HK-2 (cell line): ENCODE measurements at regions not wholly inside any gene's neighbourhood (a gene's known extent, or its start where the extent isn't known, plus 50 kb on each side); places are given as distances from the start of the nearest gene placed in this dataset.

Experiments
- DNase-seq: peaks from one replicate; pipeline ENCODE4 v3.0.0-alpha.2; 2018; ENCODE audit not compliant: unreplicated experiment

DNA sequence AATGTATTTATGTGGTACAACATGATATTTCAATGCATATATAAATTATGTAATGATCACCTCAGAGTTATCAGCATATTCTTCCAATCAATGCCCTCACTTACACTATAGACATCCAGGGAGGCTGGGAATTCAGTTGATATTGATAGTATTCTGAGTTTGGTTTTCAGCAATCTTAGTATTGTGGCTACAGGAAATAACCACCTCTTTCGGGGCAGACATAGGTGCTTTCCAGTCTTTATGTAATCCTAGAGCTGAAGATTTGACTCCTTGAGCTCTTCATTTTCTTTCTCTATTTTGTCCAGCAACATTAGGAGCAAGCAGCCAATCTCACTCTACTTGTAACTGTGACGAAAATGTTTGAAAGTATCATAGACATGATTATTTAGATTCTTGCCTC is 712.7 kb upstream of the KIRREL3 start:
- no peak for DNase-seq

GRCh38 chr11:127711748-127712147 is 711.2 kb upstream of the KIRREL3 start:
- no peak for DNase-seq

DNA sequence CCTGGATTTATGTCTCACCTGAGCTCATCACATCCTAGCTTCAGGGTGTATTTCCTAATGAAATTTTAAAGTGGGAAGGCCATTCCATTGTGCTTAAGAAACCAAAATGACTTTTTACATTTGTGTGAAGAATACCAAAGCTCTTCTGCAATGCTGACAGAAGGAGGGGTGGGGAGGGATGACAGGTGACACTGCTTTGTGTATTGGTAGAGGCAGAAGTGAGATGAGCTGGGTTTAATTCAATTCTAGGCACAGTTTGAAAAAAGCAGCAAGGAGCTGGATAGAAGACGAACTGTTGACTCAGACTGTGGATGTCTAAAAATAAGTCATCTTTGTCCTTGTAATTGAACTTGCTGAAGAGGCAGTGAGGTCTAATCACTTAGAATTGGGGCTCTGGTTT is 710.3 kb upstream of the KIRREL3 start:
- no peak for DNase-seq

DNA sequence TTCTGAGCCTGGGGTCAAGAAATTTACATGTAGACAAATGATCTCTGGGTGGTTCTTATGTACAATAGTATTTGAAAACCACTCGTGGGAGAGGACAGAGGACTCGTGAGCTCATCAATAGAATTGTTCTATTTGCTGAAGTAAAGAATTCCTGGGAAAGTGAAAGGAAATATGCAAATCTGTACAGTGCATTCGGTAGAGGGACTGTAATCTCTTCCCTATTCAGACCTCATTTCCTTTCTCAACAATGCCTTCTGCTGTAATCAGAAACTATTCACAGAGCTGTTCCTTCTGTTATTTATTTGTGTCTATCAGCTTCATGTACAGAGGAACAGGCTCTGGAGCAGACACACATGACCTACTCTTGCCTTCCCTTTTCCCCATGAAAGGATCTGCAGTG is 709.4 kb upstream of the KIRREL3 start:
- DNase-seq: no peak

GRCh38 chr11:127693686-127694085 is 693.1 kb upstream of the KIRREL3 start:
- no peak for DNase-seq

GRCh38 chr11:127683321-127683720 is 682.8 kb upstream of the KIRREL3 start:
- no peak for DNase-seq

DNA sequence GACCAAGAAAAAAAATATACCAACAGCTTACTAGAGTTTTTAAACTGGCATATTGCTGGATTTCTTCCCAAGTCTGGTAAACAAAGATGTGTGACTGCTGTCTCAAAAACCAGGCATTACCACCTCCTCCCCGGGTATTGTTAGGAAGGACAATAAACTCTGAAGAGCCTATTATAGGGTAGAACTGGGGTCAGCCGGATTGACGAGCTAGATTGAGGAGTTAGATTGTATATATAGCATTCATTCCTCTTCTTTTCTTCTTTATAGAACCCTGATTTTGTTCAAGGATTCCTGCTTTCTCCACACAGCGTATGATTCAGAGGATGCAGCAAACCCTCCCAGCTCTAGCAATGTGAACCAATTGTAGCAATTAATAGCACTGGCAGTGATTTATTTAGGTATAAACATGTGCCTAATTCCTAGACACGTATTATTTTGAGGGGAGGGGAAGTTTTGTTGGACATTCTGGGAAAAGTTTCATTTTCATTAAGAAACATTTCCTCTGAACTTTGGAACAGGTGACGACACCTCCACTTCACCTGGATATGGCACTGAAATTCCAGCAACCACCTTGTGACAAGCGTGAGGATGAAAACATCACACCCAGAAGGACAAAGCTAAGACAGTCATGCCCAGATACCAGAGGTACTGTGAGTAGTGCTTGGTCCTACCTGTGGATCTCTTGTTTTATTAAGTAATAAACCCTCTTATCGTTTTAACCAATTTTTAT is 679.4 kb upstream of the KIRREL3 start:
- DNase-seq: no peak

DNA sequence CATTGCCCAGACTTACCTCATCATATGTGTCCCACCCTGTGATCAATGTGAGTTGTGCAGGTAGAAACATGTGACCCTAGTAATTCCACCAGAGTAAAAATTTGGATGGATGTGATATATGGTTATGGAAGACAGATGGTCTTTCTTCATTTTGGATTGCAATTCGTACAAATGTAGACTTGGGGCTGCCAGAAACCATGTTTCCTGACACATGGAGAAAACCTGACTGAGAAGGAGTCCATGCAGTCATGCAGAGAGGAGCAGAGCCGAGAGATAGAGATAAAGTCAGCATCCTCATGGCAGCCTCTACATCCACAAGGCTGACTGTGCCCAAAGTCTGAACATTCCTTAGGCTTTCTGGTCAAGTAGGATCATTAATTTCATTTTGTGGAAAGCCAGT is 678.1 kb upstream of the KIRREL3 start:
- no peak for DNase-seq

DNA sequence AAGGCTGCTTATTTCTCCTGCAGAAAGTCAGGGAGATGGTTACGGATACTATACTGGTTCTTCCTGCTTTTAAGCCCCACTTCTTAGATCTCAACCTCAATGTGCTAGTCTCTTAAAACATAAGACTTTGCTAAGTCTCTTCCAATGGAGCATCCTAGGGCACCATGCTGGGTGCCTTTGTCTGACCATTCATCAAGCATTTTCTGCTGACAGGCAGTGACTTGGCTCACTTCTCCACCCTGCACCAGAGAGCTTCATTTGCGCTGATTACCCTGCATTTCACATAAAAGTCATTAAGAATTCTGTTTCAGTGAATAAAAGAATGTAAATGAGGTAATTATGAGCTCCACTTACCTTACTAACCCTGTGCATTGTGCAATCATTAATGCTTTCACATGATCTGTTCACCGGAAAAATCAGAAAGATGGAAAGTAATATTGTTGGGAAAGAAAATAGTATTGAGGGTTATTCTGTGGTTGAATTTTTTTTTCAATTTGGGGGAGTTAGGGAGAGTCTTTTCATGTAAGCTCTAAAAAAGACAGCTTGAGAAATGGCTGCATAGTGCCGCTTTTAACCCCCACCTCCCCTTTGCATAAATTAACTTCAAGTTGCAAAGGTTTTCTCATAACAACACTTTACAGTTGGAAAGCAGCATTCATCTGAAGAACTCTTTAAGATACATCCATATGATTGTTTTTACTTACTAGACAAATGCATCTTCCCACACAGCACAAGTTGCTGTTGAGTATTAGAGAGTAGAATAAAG is 677.3 kb upstream of the KIRREL3 start:
- DNase-seq: no peak

GRCh38 chr11:127675581-127675980 is 675.0 kb upstream of the KIRREL3 start:
- DNase-seq: no peak

GRCh38 chr11:127674754-127675153 is 674.2 kb upstream of the KIRREL3 start:
- no peak for DNase-seq

DNA sequence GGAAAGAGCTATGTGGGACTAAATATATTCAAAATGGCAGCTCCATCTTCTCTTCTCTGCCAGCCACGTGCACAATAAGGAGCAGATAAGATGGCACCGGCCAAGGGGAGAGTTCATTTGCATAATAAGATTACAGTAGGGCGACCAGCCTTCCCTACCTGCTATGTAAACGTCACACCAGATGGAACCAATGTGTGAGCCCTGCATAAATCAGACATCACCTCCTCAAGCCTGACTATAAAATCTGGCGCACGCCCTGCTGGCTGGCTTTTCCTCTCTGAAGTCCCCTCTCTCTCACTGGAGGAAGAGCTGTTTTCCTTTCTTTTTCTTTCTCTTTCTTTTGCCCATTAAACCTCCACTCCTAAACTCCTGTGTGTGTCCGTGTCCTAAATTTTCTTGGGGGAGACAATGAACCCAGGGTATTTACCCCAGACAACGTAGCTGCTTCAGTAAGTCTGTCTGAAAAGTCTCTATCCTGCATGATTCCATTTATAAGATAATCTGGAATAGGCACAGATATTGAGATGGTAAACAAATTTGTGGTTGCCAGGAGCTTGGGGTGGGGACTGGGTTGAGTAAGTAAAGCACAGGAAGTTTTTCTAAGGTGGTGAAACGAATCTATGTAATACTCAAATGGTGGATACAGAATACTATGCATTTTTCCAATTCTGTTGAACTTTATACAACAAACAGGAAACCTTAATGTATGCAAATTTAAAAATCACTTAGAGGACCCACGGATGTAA is 670.0 kb upstream of the KIRREL3 start:
- DNase-seq: no peak

DNA sequence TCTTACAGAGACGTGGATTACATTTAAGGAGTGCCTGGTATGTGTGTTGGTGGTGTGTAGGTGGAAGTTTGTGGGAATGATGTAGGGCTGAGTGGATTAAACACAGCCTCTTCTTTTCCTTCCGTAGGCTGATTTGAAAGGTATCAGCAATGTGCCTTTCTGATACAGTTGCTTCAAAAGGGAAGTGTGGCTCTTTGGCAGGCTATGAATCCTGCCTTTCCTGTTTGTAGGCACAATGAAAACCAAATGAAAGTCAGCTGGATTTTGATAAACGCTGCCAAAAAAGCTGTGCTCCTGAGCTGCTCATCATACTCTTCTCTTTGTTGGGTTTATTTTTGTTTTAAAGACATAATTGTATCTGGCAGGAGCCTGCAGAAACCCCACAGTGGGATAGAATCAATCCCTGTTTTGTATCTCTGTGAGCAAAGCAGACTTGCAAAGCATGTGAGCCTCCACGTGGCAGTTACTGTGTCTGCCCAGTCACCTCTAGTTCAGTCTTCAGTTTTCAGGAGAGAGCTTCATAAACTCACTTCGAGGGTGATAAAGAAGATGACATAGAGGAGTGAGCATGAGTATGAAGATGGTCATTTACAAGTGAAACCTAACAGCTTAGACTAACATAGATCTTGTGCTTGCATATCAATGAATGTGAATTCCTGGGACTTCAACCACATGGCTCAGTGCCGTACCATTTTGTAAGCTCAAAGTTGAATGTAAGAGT is 655.7 kb upstream of the KIRREL3 start:
- DNase-seq: no peak

GRCh38 chr11:127653076-127653475 is 652.5 kb upstream of the KIRREL3 start:
- no peak for DNase-seq

DNA sequence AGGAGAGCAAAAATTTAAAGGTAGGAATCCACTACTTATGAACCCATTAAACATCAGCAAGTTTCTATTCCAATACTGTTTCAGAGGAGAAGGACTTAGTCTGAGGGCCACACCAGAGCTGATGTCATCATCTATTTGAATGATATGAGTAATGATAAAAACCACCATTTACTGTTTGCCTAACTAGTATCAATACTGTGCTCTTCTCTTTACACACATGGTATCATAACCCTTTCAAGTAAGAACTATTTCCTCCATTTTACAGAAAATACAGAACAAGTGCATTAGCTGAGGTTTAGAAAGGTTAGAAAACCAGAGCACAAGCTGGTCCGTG is 651.3 kb upstream of the KIRREL3 start:
- no peak for DNase-seq

GRCh38 chr11:127651175-127651887 is 650.8 kb upstream of the KIRREL3 start:
- DNase-seq: no peak

GRCh38 chr11:127649958-127650357 is 649.4 kb upstream of the KIRREL3 start:
- no peak for DNase-seq

DNA sequence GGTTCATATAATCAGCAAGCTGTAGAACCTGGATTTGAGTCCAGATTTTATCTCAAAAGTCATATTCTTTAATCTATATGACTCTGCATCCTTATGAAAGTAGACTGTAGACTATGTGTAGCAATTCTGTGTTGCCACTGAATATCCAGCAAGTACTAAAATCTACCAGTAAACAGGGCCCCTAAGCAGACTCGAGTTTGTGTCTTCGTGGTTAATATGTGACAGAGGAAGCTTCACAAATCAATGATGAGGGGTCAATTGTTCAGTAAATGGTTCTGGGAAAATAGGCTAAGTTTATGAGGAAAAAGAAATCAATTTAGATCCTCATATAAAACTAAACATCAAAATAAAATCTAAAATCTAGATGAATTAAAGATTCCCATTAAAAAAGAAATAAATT is 648.5 kb upstream of the KIRREL3 start:
- DNase-seq: no peak

- DNase-seq: no peak
Measured at GRCh38 chr11:127648583-127648982, 648.0 kb upstream of the KIRREL3 start.

DNA sequence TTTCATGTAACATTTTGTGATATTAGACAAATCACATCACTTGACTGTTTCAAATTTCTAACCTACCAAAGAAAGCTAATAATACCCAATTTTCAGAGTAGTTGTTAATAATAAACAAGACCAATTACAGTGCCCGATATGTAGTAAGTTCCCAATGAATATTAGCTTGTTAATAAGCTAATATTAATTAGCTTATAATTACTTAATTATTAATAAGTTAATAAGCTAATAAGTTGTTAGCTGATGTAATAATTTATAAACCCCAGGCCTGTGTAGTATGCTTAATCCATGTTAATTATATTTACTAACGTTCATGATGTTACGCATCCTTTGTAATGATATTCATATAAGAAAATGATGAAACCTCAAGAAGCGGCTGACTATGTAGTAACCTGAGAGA is 643.8 kb upstream of the KIRREL3 start:
- no peak for DNase-seq

- DNase-seq: no peak
Measured at GRCh38 chr11:127643268-127644058, 642.9 kb upstream of the KIRREL3 start.
